K562 (cell line): ENCODE measurements at regions not wholly inside any gene's neighbourhood (a gene's known extent, or its start where the extent isn't known, plus 50 kb on each side); places are given as distances from the start of the nearest gene placed in this dataset.

ENCODE experiments used
- ATAC-seq: fragments of 200-7000 bp; cut with Tn5 transposase; 3 replicates; pipeline ENCODE4 v1.9.1; 2020; ENCODE audit warnings: moderate library complexity
- BruUV-seq: library from RNA; stranded (reverse); fragments of 400-500 nt; replicated peaks from 2 replicates; lab custom pipeline; 2021; lab: Mats Ljungman, UMichigan
- CTCF ChIA-PET: fragments of 300-600 bp; formaldehyde crosslinking; extraction: SDS; loops from one replicate; lab custom pipeline; 2021; ENCODE audit warnings: low intra/inter-chr PET ratio; lab: Yijun Ruan, JAX
- POLR2A ChIA-PET: fragments of 300-600, 350-650 bp; sonication (Branson Sonifier 250); formaldehyde crosslinking; extraction: SDS; loops from one replicate; lab custom pipeline; 2021; ENCODE audit warnings: antibody characterized with exemption, inconsistent platforms; lab: Yijun Ruan, JAX
- DNase-seq, 4 experiments: peaks; one replicate each; pipeline versions ENCODE4 v3.0.0 to v3.0.0-alpha.2; 2011 to 2018; ENCODE audit warnings: low spot score in 3 of 4, mixed read lengths in 3 of 4; ENCODE audit errors: extremely low read depth in 1 of 4
- FAIRE-seq: peaks from 2 replicates; lab custom pipeline; 2011; peaks lifted over from hg19 to GRCh38; lab: Jason Lieb, UNC
- H2AFZ ChIP-seq: 2 replicates; pipeline ENCODE4 v1.6.0; 2011; ENCODE audit warnings: low read depth, low read length, control low read depth, inconsistent platforms
- H3K27ac ChIP-seq: fragments of 200-600 bp; 3 replicates; pipeline ENCODE4 v1.8.0; 2011; ENCODE audit warnings: low read depth, mild to moderate bottlenecking, control low read depth, inconsistent platforms, low read length, moderate library complexity, mixed read lengths; ENCODE audit errors: extremely low read depth
- H3K27me3 ChIP-seq, 2 experiments: fragments of 300-600 bp in 1 of 2; 2 replicates in 1 of 2; 3 replicates in 1 of 2; pipeline versions ENCODE4 v1.6.0 to v1.8.0; 2011; ENCODE audit warnings: inconsistent platforms in 2 of 2, low read length in 2 of 2, mild to moderate bottlenecking in 1 of 2, mixed read lengths in 1 of 2, moderate library complexity in 1 of 2; ENCODE audit not compliant: control insufficient read depth in 2 of 2, insufficient read depth in 2 of 2
- H3K36me3 ChIP-seq: fragments of 300-600 bp; 3 replicates; pipeline ENCODE4 v1.8.0; 2011; ENCODE audit warnings: mild to moderate bottlenecking, low read length, inconsistent platforms; ENCODE audit not compliant: control insufficient read depth, insufficient read depth
- H3K4me1 ChIP-seq, 2 experiments: fragments of 200-600 bp in 1 of 2; replicated peaks in 1 of 2; 2 replicates in 1 of 2; 3 replicates in 1 of 2; pipeline versions ENCODE4 v1.5.1 to v1.8.0; 2011; ENCODE audit warnings: inconsistent platforms in 2 of 2, low read length in 2 of 2, mild to moderate bottlenecking in 1 of 2, mixed read lengths in 1 of 2, moderate library complexity in 1 of 2; ENCODE audit not compliant: control insufficient read depth in 2 of 2, insufficient read depth in 2 of 2
- H3K4me2 ChIP-seq: 2 replicates; pipeline ENCODE4 v1.6.1; 2011; ENCODE audit warnings: low read length, control low read depth, inconsistent platforms, mixed read lengths; ENCODE audit not compliant: insufficient read depth
- H3K4me3 ChIP-seq: fragments of 200-600 bp; sonication (generic), shearing (Covaris generic); 2 replicates; pipeline ENCODE4 v1.5.1; 2016; ENCODE audit warnings: control low read depth, inconsistent platforms
- H3K79me2 ChIP-seq: fragments of 200-600 bp; 3 replicates; pipeline ENCODE4 v1.8.0; 2011; ENCODE audit warnings: low read length, inconsistent platforms; ENCODE audit not compliant: control insufficient read depth, insufficient read depth
- H3K9ac ChIP-seq, 2 experiments: 2 replicates each; pipeline versions ENCODE4 v1.6.0 to v1.6.1; 2011; ENCODE audit warnings: low read depth in 2 of 2, low read length in 2 of 2, control low read depth in 1 of 2, inconsistent platforms in 1 of 2, mild to moderate bottlenecking in 1 of 2, mixed read lengths in 1 of 2; ENCODE audit not compliant: insufficient read depth in 1 of 2
- H3K9me1 ChIP-seq: one replicate; pipeline ENCODE4 v1.6.0; 2011; ENCODE audit warnings: inconsistent platforms, mild to moderate bottlenecking, low read length, moderate library complexity; ENCODE audit not compliant: control insufficient read depth, insufficient read depth
- H3K9me3 ChIP-seq: replicated peaks from 2 replicates; pipeline ENCODE4 v1.5.1; 2011; ENCODE audit warnings: low read depth, low read length, inconsistent platforms; ENCODE audit not compliant: control insufficient read depth, insufficient read depth
- H4K20me1 ChIP-seq: replicated peaks from 2 replicates; pipeline ENCODE4 v1.6.1; 2011; ENCODE audit warnings: low read length, inconsistent platforms, mixed read lengths; ENCODE audit not compliant: control insufficient read depth, insufficient read depth
- ARHGAP35 ChIP-seq: fragments of 450-650 bp; IDR thresholded peaks from 2 replicates; pipeline ENCODE4 v1.6.1; 2018; ENCODE audit not compliant: partially characterized antibody
- CREB1 ChIP-seq, 2 experiments: sonication (generic) in 1 of 2; formaldehyde crosslinking in 1 of 2; IDR thresholded peaks; 2 replicates each; pipeline versions ENCODE4 v1.6.1 to v1.8.0; 2012 to 2022; ENCODE audit warnings: inconsistent platforms in 1 of 2, mild to moderate bottlenecking in 1 of 2, missing genetic modification reagents in 1 of 2, moderate library complexity in 1 of 2
- GATA2 ChIP-seq: sonication (generic); formaldehyde crosslinking; IDR thresholded peaks from 2 replicates; pipeline ENCODE4 v1.4.0; 2020; ENCODE audit warnings: mild to moderate bottlenecking, missing genetic modification reagents
- HIVEP1 ChIP-seq: fragments of 250-450 bp; sonication (Bioruptor Pico); IDR thresholded peaks from 2 replicates; pipeline ENCODE4 v1.4.0; 2020; ENCODE audit warnings: mild to moderate bottlenecking
- SMARCA5 ChIP-seq: fragments of 450-650 bp; IDR thresholded peaks from 2 replicates; pipeline ENCODE4 v1.6.1; 2016
- SMARCB1 ChIP-seq: IDR thresholded peaks from 2 replicates; pipeline ENCODE4 v1.6.1; 2011; ENCODE audit warnings: improper control_type of control experiment, low read depth; ENCODE audit not compliant: insufficient read length
- ZBTB43 ChIP-seq: sonication (generic); formaldehyde crosslinking; IDR thresholded peaks from 2 replicates; pipeline ENCODE4 v1.8.0; 2023; ENCODE audit warnings: mild to moderate bottlenecking, missing genetic modification reagents
- ZNF184 ChIP-seq: sonication (generic); formaldehyde crosslinking; IDR thresholded peaks from 2 replicates; pipeline ENCODE4 v1.5.0; 2020; ENCODE audit warnings: missing genetic modification reagents
- ZNF431 ChIP-seq: sonication (generic); formaldehyde crosslinking; IDR thresholded peaks from 2 replicates; pipeline ENCODE4 v1.8.0; 2022; ENCODE audit warnings: mild to moderate bottlenecking, missing genetic modification reagents
- ZNF589 ChIP-seq: fragments of 200-800 bp; sonication (Bioruptor generic); IDR thresholded peaks from 2 replicates; pipeline ENCODE4 v1.6.1; 2016; ENCODE audit warnings: low read depth, missing genetic modification characterization, missing compliant biosample characterization
- WGBS: fragments of 100-300 bp; shearing (Covaris generic); methylation state at CpG from one replicate; pipeline ENCODE4 v1.1.6; 2016; ENCODE audit warnings: low coverage, mixed read lengths; ENCODE audit not compliant: insufficient coverage; ENCODE audit errors: missing lambda C conversion rate; 5-methylcytosine and 5-hydroxymethylcytosine counted together
- in situ Hi-C: fragments of 300-500 bp; cut with MboI; formaldehyde crosslinking; loops from 4 replicates; pipeline ENCODE4 v1.15.0; 2018; ENCODE audit warnings: inconsistent platforms, mixed read lengths
- intact Hi-C: fragments of 100-400 bp; cut with micrococcal nuclease; formaldehyde crosslinking; loops from 2 replicates; pipeline ENCODE4 v1.14.2; 2022

DNA sequence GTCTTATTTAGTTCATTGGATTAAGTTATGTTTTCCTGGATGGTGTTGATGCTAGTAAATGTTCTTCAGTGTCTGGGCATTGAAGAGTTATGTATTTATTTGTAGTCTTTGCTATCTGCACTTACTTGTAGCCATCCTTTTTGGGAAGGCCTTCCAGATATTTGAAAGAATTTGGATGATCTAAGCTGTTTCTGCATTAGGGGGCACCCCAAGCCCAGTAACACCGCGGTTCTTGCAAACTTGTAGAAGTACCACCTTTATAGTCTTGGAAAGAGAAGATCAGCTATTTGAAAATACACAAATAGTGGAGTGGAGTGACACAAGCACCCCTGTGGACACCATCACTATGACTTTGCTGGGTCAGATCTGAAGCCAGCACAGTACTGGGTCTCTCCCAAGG, 175.9 kb upstream of the KIF2B start:
- H3K27me3 ChIP-seq: no peaks in the 10 kb centered on the region

More for the DNA sequence above, 175.9 kb upstream of the KIF2B start:
- Histone ChIP-seq H3K27ac (no peak overlapping the region), H3K4me2 (no peak overlapping the region), H3K9ac (no peak overlapping the region), H3K9me3 (no peaks in the 10 kb centered on the region), H3K4me1 (no peaks in the 10 kb centered on the region), H3K4me3 (no peak overlapping the region), H4K20me1 (no peaks in the 10 kb centered on the region), H3K36me3 (no peaks in the 10 kb centered on the region), H3K79me2 (no peaks in the 10 kb centered on the region), H3K9me1 (no peaks in the 10 kb centered on the region), H2AFZ (no peak overlapping the region)
- no peak for FAIRE-seq
- POLR2A ChIA-PET: no interaction called here
- no peak for ATAC-seq
- in situ Hi-C loops: no loop called here
- intact Hi-C loops: no loop called here
- 38% methylated on average over 2 of the region's 2 CpGs for WGBS
- CTCF ChIA-PET: no interaction called here
- DNase-seq: no peak
- TF ChIP-seq SMARCB1: no peak
- TF ChIP-seq SMARCA5: no peak
- no peak for TF ChIP-seq ARHGAP35
- TF ChIP-seq HIVEP1 (CRISPR knock-in tag): no peak
- TF ChIP-seq ZNF589: no peak
- no peak for TF ChIP-seq ZBTB43 (CRISPR knock-in tag)
- no peak for TF ChIP-seq CREB1 (IDR thresholded peaks at IDR 0.05)
- TF ChIP-seq CREB1 (CRISPR knock-in tag; IDR thresholded peaks at IDR 0.05): no peak
- no peak for TF ChIP-seq ZNF184 (CRISPR knock-in tag)
- no peak for TF ChIP-seq ZNF431
- no peak for TF ChIP-seq GATA2 (CRISPR knock-in tag)
- no TSS peak for BruUV-seq
